NCI-H2227 treated with DMSO at 0.1 percent for 48 hours (cell line): ENCODE measurements at regions not wholly inside any gene's neighbourhood (a gene's known extent, or its start where the extent isn't known, plus 50 kb on each side); places are given as distances from the start of the nearest gene placed in this dataset.
"Not testable (repeated sequence)": the region's sequence is repeated elsewhere in the genome, so short reads cannot be mapped to it uniquely, and the experiment has no call there.

Source experiments
- DNase-seq: peaks from one replicate; lab custom pipeline; 2025; lab: John Stamatoyannopoulos, UW

- DNase-seq, result no peak
These were observed 55.2 kb upstream of the SLIT2 start for GRCh38 chr4:20196476-20196875.

- DNase-seq, result no peak
These were observed 56.4 kb upstream of the SLIT2 start for GRCh38 chr4:20195071-20195885.

GRCh38 chr4:20194123-20195013, 57.3 kb upstream of the SLIT2 start:
- no peak for DNase-seq

- no peak for DNase-seq
These were observed 58.4 kb upstream of the SLIT2 start for GRCh38 chr4:20193141-20193936.

- DNase-seq, result no peak
These were observed 59.0 kb upstream of the SLIT2 start for GRCh38 chr4:20192736-20193135.

GRCh38 chr4:20185103-20185502, 66.6 kb upstream of the SLIT2 start:
- DNase-seq, result no peak

GRCh38 chr4:20183131-20183530, 68.6 kb upstream of the SLIT2 start:
- DNase-seq, result not testable (repeated sequence)

- DNase-seq, result no peak
These were observed 69.8 kb upstream of the SLIT2 start for GRCh38 chr4:20181926-20182325.

- no peak for DNase-seq
These were observed 71.2 kb upstream of the SLIT2 start for GRCh38 chr4:20180509-20180908.

- no peak for DNase-seq
These were observed 72.7 kb upstream of the SLIT2 start for GRCh38 chr4:20178902-20179576.

GRCh38 chr4:20176881-20177280, 74.8 kb upstream of the SLIT2 start:
- DNase-seq, result no peak

GRCh38 chr4:20172070-20172760, 79.5 kb upstream of the SLIT2 start:
- no peak for DNase-seq

- DNase-seq, result no peak
These were observed 85.2 kb upstream of the SLIT2 start for GRCh38 chr4:20166544-20166943.

- no peak for DNase-seq
These were observed 92.2 kb upstream of the SLIT2 start for GRCh38 chr4:20159516-20159915.

GRCh38 chr4:20158195-20158594, 93.5 kb upstream of the SLIT2 start:
- no peak for DNase-seq

GRCh38 chr4:20151436-20151835, 100.3 kb upstream of the SLIT2 start:
- no peak for DNase-seq

GRCh38 chr4:20149143-20149542, 102.6 kb upstream of the SLIT2 start:
- DNase-seq, result not testable (repeated sequence)

- DNase-seq, result no peak
These were observed 114.5 kb upstream of the SLIT2 start for GRCh38 chr4:20137176-20137575.

- no peak for DNase-seq
These were observed 124.1 kb upstream of the SLIT2 start for GRCh38 chr4:20127626-20128025.

GRCh38 chr4:20126906-20127305, 124.8 kb upstream of the SLIT2 start:
- no peak for DNase-seq
